ENCODE measurements at regions not wholly inside any gene's neighbourhood (a gene's known extent, or its start where the extent isn't known, plus 50 kb on each side); places are given as distances from the start of the nearest gene placed in this dataset.

- no peak for TF ChIP-seq POLR2AphosphoS5 (IDR thresholded peaks at IDR 0.05; ENCODE audit: low read depth, low read length)
- no peak for TF ChIP-seq POLR2A (IDR thresholded peaks at IDR 0.05; ENCODE audit: low read depth, low read length)
- TF ChIP-seq TAF1 (IDR thresholded peaks at IDR 0.05; ENCODE audit: borderline replicate concordance, low read depth, low read length) = no peak
These were observed 356.2 kb upstream of the NFE2L3 start for GRCh38 chr7:25795824-25796235.
